ENCODE measurements at regions not wholly inside any gene's neighbourhood (a gene's known extent, or its start where the extent isn't known, plus 50 kb on each side); places are given as distances from the start of the nearest gene placed in this dataset.

DNA sequence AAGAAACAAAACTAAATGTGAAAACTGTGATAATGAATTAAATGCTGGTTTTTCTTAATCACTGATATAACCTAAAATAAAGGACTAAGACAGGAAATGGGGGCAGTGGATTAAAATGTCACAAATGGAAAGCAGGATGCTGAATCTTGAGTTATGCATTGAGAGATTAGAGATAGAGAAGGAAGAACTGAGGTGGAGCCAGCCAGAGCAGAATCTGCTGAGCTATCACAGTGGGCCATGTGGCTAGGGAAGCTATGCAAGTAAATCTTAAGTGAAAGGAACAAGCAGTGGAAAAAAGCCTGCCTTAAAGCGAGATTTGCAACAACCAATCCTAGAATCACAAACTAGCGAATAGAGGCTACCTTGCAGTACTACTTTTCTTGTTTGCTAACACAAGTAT is 188.5 kb upstream of the RASA1 start:
- peak in 17 of 42 donors; percentile 2 to 54 (median 17) for DNase-seq
- intact Hi-C loops (cut with DNase I), result no loop called here

DNA sequence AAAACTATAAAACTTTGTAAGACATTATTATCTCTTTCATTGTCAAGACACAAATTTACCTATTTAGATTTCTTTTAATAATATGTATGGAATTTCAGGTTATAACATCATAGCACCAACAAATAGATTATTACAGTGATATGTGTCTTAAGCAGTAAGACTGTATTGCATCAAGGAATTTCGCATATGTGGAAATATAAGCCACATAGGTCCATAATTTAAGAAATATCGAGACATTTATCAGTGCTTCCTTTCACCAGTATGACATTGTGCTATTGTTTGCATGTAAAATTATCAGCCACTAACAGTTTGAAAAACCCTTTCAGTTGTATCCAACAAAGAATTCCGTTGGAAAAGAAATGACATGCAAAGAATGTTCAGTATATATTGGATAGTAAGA is 186.7 kb upstream of the RASA1 start:
- intact Hi-C loops (cut with DNase I), result no loop called here

DNA sequence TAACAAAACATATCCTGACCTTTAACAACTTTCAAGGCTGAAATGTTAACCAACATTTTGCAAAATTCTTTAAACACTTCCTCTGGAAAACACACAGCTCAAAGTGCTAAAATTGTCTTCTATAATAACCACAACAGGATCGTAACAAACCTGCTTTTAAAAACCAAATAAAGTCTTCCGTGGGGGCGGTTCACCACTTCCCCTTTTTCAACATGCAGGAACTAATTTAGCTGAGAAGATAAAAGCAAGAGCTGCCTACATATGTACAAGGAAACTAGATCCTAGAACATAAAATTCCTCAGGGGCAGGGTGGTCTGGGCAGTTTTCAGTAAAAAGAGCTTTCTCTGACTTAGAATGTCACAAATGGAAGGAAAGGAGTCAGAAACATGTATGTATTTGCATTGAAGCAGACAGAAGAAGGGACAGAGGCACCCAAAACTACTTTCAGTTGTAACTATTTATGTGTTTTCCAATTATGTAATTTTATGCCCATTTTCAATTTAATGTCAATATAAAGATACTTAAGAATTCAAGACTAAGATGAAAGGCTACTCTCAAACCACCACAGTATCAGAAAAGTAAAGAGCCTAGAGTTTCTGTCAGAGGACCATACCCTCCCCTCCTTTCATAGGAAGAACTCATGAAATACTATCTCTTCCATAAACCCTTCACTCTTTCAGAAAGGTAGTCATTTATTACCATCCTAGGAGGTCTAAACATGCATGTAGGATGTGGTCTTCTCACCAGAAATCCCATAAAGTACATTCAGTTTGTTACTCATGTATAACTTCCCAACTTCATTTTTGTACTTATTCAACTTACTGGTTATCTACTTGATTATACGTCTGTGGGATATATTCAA is 185.9 kb upstream of the RASA1 start:
- peak in 9 of 42 donors; percentile 1 to 43 (median 13) for DNase-seq
- intact Hi-C loops (cut with DNase I), result no loop called here

More for the DNA sequence above, 186.7 kb upstream of the RASA1 start:
- DNase-seq, result no peak

- intact Hi-C loops (cut with DNase I), result no loop called here
- DNase-seq, result no peak
Measured at GRCh38 chr5:87094347-87094746, 173.3 kb upstream of the RASA1 start.

DNA sequence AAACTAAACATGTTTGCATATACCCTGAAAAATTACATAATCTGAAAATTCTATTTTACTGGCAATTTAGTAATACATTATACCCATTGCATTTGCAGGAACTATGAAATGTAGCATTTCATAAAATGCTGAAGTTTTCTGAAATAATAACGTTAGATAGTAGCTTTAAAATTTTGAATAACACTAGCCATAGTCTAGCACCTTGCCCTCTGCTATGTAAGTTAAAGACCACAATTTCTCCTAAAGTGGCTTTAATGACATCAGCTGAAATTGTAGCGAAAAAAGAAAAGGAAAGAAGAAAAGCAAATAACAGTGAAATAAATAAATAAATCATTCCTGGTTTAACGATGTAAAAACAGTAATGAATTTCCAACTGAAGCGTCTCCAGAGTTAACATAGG is 172.8 kb upstream of the RASA1 start:
- intact Hi-C loops (cut with DNase I), result no loop called here
- no peak for DNase-seq

DNA sequence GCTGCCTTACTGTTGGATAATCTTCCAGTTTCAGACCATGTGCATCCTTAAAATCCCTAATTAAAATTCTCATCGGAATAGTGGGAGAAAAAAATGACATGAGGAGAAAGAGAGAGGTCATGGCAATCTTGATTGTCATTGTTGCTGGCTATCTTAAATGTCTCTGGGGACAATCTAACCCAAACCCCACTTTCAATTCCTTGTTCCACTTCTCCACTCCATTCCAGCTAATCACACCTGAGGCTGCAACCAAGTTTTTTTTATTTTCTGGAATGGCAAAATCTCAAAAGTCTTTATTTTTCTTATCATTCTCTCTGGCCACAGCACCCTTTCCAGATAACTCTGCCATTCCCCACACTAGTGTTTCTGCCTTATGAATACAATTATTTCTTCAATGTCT is 171.9 kb upstream of the RASA1 start:
- intact Hi-C loops (cut with DNase I), result no loop called here
- no peak for DNase-seq

DNA sequence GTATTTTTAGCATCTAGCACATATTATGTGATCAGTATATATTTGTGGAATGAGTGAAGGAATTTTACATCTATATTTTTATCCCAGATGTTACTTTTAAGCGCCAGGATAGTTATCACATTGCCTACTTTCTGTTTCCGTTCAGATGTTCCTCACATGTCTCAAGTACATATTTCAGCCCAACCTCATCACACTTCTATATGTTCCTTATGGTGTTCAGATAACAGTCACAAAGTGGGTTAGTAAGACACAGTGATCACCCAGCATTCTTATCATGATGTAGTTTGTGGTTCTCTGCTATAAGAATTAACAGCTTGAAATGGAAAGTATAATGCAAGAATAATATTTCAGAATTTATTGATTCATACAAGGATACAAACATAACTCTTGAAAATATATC is 170.0 kb upstream of the RASA1 start:
- intact Hi-C loops (cut with DNase I), result no loop called here
- no peak for DNase-seq

GRCh38 chr5:87099291-87099839 is 168.3 kb upstream of the RASA1 start:
- intact Hi-C loops (cut with DNase I), result no loop called here
- DNase-seq, result no peak

DNA sequence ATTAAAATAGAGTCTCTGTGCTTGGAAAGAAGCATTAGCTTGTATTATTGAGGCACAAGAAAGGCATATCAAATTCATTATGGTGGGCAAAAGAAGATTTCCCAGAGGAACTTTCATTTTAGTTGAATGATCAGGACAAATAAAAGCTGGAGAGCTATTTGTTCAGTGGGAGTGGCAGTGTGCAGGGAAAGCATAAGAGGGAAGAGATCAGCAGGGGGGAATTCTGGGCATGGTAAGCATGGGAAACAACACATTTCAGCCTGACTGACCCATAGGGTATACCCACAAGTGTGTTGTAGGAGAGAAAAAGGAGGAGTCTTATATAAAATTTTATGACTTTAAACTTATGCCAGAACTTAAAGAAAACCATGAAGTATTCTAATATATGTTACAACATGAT is 167.7 kb upstream of the RASA1 start:
- DNase-seq, result no peak
- intact Hi-C loops (cut with DNase I), result no loop called here

- intact Hi-C loops (cut with DNase I), result no loop called here
- no peak for DNase-seq
Measured at GRCh38 chr5:87101321-87101720, 166.4 kb upstream of the RASA1 start.

- intact Hi-C loops (cut with DNase I), result no loop called here
- DNase-seq, result no peak
Measured at GRCh38 chr5:87102841-87103240, 164.8 kb upstream of the RASA1 start.

DNA sequence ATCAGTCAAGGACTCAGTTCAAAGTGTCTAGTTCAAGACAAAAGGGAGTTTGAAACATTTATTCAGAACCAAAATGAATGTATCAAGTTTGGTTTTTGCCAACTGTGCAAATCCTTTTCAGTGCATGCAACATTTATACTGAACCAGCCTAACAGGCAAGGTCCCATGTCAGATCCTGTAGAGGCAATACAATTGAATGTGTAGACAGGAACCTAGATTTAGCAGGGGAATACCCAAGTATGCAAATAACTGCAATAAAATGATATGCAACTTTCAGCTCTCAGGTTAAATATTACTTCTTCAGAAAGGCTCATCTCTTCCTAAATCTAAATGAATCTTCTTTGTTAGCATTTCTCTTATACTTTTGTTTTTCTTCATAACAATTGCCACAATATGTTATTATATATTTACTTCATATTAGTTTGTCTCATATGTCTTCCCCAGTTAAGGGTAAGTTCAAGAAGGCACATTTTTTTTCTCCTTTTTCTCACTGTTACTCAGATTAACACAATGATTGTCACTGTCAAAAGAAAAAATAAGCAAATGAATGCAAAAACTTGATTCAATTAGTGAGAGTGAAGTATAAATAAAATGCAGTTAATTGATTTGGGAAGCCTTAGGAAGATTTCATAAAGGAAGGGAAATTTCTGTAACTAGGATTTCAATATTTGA is 163.9 kb upstream of the RASA1 start:
- DNase-seq, result no peak
- intact Hi-C loops (cut with DNase I), result no loop called here

- intact Hi-C loops (cut with DNase I), result no loop called here
- no peak for DNase-seq
Measured at GRCh38 chr5:87105577-87105976, 162.1 kb upstream of the RASA1 start.

- DNase-seq, result no peak
- intact Hi-C loops (cut with DNase I), result no loop called here
Measured at GRCh38 chr5:87109746-87110145, 157.9 kb upstream of the RASA1 start.

- no peak for DNase-seq
- intact Hi-C loops (cut with DNase I), result no loop called here
Measured at GRCh38 chr5:87110721-87111120, 157.0 kb upstream of the RASA1 start.

GRCh38 chr5:87113861-87114260 is 153.8 kb upstream of the RASA1 start:
- no peak for DNase-seq
- intact Hi-C loops (cut with DNase I), result no loop called here

DNA sequence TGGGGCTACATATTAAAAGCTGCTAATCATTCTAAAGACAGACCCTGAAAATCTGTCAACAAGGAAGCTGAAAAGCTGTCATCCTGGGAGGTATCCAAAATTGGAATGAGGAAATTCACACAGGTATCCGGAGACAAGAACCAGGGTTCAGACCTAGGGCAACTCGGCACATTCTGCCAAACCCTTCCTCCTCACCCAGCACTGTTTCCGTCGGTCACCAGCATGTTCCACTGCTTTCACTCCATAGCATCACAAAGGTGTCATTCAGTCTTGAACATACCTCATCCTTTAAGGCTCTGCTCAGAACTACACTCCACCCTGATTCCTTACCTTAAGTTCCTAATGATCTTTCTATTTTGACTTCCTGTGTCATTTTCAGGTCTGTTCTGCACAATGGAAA is 153.1 kb upstream of the RASA1 start:
- intact Hi-C loops (cut with DNase I), result no loop called here
- no peak for DNase-seq

DNA sequence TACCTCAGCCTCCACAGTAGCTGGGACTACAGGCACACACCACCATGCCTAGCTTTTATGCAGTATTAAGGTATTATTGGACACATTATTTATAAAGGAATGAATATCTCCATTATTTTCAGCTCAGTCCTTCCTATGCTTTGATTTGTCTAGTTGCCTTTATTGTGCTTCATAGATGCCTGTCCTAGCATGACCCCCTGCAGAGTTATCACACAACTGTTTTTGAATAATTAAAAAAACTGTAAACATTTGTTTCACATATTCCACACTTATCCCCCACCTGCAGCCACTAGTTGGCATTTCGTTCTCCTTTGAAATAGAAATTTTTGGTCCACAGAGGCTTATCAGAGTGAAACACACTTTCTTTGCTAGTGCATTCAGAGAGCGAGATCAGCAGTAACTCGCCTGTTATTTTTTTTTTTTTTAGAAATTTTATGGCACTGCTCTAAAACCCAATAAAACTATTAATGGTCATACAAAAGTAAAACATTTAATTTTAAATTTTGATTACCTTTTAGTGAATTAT is 151.8 kb upstream of the RASA1 start:
- no peak for DNase-seq
- intact Hi-C loops (cut with DNase I), result no loop called here

- intact Hi-C loops (cut with DNase I), result no loop called here
- no peak for DNase-seq
Measured at GRCh38 chr5:87116825-87117512, 150.7 kb upstream of the RASA1 start.

DNA sequence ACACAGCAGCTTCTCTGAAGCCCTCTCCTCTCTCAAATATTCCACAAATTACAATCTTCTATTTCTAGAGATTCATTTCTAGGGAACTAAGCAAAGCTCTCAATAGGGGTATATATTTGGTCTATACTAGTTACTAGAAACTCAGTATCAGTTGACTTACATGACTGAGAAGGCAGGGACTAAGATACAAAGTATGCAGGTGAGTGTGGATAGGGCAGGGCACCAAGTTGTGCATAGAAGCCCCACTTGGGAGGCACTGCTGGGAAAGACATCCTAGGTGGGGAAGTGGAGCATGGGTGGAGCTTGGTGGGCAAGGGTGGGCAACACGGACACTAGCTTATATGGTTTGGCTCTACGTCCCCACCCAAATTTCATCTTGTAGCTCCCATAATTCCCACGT is 148.1 kb upstream of the RASA1 start:
- intact Hi-C loops (cut with DNase I), result no loop called here
- DNase-seq, result no peak
